8988T (cell line): ENCODE measurements at regions not wholly inside any gene's neighbourhood (a gene's known extent, or its start where the extent isn't known, plus 50 kb on each side); places are given as distances from the start of the nearest gene placed in this dataset.
"Not testable (repeated sequence)": the region's sequence is repeated elsewhere in the genome, so short reads cannot be mapped to it uniquely, and the experiment has no call there.

Experiments
- DNase-seq: peaks from one replicate; pipeline ENCODE4 v3.0.0; 2011

DNA sequence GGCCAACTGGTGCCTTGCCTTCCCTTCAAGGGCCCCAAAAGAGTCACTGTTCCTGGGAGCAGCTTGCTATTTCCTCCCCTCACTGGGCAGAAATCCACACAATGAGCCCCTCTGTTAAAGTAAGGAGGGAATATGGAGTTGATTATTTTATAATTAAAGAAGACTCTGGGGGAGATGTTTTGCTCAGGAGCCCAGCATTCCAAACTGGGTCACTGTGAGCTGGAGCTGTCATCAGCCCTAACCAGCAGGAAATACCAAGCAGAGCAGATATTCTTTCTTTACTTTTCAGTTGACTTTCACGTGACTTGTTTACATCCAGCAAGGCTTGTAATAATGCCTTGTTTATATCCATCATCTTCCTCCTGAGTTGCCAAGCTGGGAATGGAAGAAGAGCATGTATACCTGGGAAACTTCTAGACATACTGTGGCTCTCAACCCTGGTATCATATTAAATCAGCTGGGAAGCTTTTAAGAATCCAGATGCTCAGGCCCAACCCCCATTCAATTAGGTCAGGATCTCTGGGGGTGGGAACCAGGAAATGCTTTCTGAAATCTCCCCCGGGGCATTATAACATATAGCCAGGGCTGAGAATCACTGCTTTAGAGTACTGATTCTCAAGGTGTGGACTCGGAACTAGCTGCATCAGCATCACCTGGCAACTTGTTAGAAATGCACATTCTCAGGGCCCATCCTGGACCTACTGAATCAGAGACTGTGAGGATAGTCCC lies 175.6 kb upstream of the MYLIP start:
- no peak for DNase-seq

DNA sequence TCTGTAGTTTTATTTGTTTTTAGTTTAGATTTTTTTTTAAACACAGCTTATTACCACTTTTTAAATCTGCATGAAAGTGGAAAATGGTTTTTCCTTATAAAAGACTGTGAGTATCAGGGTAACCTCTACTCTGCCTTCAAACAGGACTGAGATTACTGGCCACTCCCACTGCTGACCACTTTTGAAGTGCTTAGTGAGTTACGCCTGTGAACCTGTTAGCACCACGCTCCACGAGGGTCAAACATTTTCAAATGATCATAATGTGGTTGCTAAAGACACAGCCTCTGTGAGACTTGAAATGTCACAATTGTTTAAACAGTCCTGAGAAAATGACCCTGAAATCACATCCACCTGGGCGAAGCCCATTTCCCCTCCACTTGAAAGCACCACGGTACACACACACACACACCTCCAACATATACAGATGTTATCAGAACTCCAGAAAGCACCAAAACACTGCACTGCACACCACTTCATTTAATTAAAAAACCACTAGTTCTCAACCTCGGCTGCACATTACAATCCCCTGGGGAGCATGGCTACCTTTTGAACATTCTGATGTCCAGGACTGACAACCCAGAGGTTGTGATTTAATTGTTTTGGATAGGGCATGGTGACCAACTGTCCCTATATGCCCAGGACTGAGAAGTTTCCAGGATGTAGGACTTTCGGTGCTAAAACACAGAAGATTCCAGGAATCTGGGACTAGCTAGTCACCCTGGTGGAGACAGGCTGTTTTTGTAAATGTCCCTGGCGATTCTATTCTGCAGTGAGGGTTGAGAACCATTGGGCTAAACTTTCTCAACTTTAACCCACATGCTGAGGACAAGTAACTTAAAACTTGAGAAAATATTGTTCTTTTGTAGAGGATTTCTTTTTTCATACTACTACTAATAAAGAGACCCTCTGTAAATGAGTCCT lies 176.4 kb upstream of the MYLIP start:
- no peak for DNase-seq

DNA sequence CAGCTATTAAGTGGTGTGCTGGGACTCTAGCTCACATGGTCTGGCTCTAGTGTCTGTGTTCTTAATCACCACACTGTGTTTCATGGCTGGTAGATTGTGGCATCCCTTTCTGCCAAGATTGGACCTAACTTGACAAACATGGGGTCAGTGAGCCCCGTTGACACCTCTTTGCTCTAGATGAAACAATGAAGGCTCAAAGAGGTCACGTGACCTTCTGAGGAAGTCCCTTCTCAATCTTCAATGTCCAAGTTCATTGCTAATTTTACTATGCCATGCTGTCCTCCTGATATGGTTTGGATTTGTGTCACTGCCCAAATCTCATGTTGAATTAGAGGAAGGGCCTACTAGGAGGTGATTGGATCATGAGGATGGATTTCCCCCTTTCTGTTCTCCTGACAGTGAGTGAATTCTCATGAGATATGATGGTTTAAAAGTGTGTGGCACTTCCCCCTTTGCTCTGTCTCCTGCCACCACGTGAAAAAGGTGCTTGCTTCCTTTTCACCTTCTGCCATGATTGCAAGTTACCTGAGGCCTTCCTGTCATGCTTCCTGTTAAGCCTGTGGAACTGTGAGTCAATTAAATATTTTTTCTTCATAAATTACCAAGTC lies 177.8 kb upstream of the MYLIP start:
- DNase-seq = no peak

DNA sequence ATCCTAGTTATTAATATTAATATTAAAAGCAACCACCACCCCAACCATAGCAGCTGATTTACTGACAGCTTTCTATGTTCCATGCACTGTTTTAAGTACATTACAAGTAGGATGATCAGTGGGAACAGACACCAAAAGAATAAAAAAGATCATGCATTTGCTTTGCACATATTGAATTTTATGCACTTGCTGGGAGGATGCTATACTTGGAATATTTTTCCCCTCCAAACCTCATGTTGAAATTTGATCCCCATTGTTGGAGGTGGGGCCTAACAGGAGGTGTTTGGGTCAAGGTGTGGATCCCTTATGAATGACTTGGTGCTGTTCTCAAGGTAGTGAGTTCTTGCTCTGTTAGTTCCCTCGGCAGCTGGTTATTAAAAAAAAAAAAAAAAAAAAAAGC lies 178.9 kb upstream of the MYLIP start:
- DNase-seq = no peak

DNA sequence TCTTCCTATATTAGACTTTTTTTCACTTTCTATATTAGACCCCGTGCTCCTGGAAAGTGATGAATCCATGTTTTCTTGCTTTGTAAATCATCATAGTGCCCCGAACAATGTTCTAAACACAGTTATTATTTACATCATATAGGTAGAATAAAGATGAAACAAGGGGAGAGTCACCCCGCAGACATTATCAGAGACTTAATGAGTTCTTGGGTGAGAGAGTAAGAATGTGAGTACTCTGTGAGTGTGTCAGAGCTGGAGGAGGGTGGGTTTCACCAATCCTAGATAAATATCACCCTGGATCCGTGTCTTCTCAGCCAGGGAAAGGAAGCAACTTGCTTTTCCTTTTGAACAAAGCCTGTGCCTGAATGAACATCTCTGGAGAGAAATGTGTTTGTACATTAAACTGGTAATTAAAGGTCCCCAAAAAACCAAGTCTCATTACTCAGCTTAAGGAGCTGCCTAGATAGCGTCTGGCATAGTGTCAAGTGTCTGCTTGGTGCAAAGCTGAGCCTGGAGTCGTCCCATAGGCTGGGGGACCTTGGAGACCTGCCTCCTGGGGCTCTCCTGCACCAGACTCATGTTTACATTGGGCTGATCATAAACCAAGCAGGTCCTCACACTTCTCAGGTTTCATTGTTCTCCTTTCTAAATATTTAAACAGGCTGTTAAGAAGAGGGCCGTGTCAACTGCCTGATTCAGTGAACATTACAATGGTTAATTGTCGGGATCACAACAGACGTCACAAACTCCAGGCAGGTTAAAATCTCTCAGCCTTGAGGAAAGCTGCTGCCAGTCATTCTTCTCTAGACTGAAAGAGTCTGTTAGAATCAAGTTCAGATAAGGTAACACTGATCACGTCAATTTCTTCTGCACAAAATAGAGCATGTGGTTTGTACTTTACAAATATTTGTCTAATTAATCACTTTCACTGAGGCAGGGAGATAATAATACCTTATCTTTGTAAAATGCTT lies 179.7 kb upstream of the MYLIP start:
- no peak for DNase-seq

DNA sequence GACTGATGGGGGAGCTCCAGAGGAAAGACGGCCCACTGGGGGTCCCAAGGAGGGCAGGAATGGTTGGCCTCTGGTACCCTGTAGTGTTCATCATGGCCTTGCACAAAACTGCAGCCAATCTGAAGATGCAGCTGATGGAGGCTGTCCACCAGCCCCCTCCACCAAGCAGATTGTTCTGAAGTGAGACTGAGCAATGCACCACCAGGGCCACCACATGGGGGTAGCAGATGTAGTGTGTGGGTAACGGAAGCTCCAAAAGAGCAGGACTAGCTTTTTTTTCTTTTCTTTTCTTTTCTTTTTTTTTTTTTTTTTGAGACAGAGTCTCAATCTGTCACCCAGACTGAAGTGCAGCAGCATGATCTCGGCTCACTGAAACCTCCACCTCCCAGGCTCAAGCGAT lies 181.0 kb upstream of the MYLIP start:
- DNase-seq = no peak

DNA sequence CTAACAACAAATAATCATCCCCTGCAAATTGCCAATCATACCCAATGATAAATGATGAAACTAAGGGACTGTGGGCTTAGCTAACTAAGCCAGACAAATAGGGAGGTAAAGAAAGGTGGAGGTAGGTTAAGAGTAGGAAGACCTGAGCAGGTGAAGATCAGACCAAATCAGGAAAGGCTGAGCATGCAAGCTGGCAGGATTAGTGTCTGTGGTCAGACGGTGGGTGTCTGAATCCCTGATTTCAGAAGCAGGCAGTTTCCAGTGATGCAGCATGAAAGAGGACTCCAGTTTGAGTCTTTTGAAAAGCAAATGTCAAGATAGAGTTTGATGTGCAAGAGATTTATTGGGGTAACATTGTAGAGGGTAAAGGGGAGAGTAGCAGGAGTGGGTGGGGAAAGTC lies 181.4 kb upstream of the MYLIP start:
- DNase-seq = no peak

DNA sequence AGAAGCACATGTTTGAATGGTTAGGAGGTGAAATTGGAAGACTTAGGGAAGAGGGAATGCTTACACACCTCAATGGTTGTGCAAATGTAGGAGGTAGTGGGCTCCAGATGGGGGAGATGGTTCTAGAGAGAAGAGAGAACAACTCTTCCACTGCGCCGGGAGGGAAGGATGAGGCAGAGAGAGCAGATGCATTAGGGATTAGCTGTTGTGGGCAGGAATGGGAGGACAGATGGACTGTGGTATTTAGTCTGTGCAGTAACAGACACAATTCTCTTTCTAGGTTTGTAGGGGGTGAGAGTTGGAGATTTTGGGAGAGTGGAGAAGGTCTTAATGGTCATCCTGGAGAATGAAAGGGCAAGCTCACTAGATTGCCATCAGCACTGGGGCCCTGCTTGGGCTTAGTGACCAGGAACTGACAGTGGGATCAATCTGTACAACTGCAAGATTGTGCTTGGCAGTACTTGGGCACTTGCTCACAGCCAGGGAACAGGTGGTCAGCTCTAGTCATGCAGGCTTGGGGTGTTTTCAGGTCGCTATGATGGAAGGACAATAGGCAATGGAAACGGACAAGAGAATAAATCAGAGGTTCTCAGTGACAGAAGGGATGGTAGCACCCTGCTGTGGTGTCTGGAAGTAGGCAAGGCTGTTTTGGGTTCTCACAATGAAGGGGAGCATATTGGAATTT lies 182.0 kb upstream of the MYLIP start:
- no peak for DNase-seq

DNA sequence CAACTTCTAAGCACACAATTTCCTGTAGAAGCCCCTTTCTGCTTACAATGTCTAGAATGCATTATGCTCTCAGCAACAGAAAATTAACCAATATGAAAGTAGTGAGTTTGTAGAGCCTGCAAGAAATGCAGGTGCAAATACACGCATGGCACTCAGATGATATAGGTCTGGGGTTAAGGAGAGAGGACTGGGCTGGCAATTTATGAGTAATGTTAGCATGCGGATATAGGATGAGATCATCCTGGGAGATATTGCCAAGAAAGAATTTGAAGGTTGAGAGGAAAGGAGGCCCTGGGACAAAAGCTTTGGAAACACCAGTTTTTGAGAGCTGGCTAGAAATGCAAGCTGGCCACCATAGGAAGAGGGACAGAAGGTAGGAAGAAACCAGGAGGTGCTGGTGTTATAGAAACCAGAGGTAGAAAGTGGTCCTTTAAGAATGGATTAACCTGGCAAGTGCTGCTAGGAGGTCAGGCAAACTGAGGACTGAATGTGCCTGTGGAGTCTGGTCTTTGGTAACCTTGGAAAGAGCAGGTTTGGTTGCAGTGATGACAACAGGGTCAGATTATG lies 183.2 kb upstream of the MYLIP start:
- DNase-seq = no peak

DNA sequence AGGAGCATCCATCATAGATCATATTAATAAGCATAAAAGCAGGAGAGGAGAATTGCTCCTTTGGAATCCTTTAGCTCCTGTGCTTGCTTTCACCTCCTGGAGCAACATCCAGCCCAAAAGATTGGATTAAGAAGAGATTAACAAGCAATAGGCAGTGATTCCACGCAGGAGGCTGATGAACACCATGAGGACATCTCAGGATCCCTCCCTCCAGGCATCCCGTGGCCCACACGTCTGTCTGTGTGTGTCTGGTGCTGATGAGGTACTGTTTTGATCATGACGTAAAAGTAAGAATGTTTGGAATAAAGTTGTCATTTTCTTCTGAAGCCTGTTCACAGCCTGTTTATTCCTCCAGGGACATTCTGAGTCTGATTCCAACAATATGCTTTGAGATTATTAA lies 185.5 kb upstream of the MYLIP start:
- DNase-seq = no peak

DNA sequence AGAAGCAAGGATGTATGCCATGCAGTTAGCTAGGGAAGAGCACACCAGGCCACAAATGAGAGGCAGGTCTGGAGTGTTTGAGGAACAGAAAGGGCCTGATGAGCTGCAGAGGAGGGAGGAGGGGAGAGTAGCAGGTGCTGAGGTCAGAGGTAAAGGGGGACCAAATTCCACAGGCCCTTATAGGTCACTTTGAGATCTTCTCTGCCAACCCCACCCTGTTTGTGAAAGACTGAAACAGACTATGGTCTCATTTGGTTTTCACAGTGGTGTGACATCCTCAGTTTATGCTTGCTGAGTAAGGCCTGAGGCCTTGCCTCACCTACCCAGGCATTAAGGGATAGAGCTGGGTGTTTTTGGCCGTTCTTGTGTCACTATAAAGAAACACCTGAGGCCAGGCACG lies 187.7 kb upstream of the MYLIP start:
- no peak for DNase-seq

DNA sequence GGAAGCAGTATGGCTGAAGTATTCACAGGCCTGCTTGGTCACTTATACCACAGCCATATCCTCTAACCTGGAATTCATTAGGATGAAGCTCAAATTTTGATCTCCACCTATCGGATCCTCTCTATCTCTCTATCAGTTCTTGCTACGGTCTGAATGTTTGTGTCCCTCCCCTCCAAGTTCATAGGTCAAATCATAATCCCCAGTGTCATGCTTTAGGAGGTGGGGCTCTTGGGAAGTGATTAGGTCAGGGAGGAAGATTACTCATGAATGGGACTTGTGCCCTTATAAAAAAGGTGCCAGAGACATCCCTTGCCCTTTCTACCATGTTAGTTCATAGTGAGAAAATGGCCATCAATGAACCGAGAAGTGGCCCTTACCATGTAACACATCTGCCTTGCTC lies 190.8 kb upstream of the MYLIP start:
- DNase-seq = no peak

DNA sequence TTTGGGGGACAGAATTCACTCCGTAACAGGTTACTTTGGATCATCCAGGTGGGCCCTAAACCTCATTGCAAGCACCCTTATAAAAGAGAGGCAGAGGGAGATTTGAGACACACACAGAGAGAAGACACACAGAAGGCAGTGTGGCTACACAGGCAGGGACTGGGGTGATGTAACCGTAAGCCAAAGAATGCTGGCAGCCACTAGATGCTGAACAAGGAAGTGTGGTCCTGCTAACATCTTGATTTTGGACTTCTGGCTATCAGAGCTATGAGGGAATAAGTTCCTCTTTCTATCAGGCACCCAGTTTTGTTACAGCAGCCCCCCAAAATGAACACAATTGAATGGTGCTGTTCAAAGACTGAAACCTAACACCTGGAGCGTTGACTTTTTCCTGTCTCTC lies 191.3 kb upstream of the MYLIP start:
- no peak for DNase-seq

DNA sequence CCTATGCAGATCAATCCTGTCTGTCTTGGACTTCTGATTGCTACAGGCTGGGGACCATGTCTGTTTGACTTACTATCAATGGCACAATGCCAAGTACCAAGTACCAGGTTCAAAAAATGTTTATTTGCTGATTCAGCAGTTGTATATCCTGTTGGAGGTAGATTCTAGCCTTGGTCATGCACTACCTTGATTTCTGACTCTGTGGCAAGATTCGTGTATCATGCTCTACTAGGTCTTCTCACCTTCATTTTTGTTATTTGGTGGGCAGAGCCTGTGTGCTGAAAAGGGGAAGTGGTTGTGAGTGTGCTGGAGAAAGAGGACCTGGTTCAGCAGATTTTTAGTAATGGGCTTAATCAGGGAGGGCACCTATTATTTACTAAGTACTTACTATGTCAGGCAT lies 192.4 kb upstream of the MYLIP start:
- DNase-seq = no peak

DNA sequence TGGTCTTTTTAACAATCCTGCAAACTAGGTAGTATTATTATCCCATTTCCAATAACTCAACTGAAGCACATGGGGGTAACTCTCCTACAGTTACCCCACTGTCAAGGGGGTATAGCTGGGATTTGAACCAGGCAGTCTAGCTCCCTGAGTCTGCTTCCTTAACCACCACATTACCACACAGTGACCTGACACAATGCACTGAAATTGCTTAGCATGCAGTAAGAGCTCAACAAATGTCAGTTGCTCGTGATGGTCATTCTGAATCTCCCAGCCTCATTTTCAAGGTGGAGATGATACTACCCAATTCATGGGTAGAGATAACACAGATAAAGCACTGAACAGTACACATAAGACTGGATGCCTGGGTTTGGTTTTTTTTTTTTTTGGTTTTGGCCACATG lies 193.2 kb upstream of the MYLIP start:
- DNase-seq = no peak

DNA sequence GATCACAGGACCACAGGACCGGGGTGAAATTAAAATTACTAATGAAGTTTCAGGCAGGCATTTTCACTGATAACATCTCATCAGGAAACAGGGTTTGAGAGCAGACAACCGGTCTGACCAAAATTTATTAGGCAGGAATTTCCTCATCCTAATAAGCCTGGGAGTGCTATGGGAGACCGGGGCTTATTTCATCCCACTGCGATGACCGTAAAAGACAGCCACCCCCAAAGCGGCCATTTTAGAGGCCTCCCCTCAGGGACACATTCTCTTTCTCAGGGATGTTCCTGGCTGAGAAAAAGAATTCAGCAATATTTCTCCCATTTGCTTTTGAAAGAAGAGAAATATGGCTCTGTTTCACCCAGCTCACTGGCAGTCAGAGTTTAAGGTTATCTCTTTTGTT lies 197.2 kb upstream of the MYLIP start:
- not testable (repeated sequence) for DNase-seq

DNA sequence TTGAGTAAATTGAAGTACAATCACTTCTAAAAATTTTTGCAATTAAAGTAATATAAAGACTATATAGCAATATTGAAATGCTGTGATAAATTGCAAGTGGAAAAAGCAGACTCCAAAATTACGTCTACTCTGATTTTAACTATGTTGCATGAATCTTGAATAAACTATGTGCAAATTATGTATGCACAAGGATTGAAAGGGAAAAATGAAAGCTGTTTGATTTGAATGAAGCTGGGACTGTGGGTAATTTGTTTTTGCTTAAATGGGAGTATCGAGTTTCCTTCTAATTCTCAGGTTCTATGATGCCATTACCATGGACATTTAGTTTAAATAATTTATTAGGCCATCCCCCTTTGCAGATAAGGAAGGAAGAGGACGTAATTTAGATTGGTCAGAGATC lies 198.7 kb upstream of the MYLIP start:
- no peak for DNase-seq

DNA sequence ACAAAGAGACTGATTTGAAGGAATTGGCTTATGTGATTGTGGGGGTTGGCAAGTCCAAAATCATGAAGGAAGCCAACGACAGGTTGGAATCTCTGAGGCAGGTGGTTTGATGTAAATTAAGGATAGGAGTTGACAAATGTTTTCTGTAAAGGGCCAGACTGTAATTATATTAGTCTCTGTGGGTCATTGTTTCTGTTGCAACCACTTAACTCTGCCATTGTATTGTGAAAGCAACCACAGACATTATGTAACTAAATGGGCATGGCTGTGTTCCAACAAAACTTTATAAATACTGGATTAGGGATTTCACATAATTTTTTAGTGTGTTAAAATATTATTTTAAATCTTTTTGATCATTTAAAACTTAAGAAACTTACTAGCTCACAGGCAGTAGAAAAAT lies 199.2 kb upstream of the MYLIP start:
- no peak for DNase-seq

DNA sequence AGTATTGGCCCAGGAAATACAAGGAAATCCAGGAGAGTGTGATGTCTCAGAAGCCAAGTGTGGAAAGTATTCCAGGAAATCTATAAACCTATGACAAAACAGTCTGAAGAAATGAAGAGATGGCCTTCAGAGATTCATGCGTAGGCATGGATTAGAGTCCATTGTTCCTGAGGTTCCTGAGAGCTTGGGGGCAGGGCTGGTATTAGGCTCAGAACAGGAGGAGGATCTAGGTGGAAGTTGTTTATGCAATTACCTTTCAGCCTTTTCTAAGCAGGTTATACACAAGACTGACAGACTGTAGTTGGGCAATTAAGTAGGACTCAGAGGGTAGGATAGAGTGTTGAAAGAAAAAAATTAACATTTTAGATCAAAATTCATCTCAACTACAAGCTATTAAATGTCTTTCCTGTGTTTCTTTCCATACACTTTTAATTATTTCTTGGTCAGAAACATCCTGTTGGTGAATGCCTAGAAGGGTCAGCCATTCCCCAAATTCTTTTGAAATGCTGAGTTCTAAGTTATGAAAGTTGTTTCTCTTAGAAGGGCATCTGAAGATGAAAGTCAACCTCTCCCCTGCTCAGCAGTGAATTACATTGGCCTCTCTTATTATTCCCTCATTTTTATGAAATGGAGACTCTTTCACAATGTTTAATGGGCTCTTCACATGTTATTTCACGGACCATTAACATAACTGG lies 201.2 kb upstream of the MYLIP start:
- no peak for DNase-seq

DNA sequence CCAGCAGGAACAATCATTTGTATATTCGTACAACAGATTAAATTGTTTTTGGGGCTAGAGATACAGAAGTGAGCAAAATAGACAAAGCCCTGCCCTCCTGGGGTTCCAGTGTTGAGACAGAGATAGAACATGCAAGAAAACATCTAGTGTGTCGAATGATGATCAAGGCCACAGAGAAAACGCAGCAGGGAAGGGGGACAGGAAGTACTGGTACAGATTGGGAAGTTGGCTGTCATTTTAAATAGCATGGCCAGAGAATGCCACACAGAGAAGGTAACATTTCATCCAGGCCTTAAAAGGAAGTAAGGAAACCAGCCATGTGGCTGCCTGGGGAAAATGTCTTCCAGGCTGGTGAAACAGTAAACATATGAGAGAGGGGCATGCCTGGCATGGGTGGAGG lies 202.6 kb upstream of the MYLIP start:
- DNase-seq = no peak

DNA sequence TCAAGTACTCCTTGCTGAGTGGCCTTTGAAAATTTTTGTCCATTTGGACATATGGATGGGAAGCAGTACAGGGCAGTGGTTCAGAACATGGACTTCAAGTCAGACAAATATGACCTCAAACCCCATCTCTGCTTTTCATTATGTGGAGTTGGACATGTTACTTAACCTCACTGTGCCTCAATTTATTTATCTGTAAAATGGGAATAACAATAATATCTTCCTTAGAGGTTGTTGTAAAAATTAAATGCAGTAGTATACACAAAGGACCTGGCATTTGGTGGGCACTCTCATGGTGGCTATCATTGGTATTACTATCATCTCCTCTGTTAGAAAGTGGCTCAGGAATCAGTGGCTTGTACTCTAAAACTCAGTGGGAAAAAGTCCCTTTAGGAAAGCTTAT lies 204.0 kb upstream of the MYLIP start:
- DNase-seq = no peak
